ENCODE measurements at regions not wholly inside any gene's neighbourhood (a gene's known extent, or its start where the extent isn't known, plus 50 kb on each side); places are given as distances from the start of the nearest gene placed in this dataset.

DNA sequence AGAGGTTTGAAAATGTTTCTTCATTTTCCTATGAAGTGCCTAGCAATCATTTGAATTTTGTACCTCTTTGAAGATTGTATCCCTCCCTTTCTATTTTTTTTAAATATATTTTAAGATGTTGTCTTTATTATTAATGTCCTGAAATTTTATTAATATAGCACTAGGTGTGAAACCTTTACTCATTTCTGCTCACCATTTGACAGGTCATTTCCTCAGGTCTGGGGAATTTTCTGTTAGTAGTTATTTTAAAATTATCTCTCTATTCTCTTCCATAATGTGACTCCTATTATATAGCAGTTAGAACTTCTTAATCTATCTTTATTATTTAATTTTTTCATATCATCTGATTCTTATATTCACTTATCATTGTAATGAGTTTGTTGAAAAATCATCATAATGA lies 1038.6 kb upstream of the SLC39A10 start:
- ChIA-PET CTCF (no interaction called here), POLR2A (ENCODE audit: low non-redundant PET) (no interaction called here)
- H3K27ac ChIP-seq (ENCODE audit: low read depth, low read length, poor library complexity, severe bottlenecking): no peak overlapping the region
- no peaks in the 10 kb centered on the region for H3K4me1 ChIP-seq (ENCODE audit: insufficient read depth, low read length, poor library complexity, severe bottlenecking)
- no peak overlapping the region for H3K4me3 ChIP-seq (ENCODE audit: low read depth, low read length, poor library complexity, severe bottlenecking)
- DNase-seq (ENCODE audit: low spot score): no peak
- intact Hi-C loops (cut with micrococcal nuclease; ENCODE audit: unreplicated experiment): no loop called here
- no peaks in the 10 kb centered on the region for H3K27me3 ChIP-seq (replicated peaks; ENCODE audit: insufficient read depth, low read depth, low read length, poor library complexity)
- BruUV-seq (replicated peaks): no TSS peak
- TF ChIP-seq, protein P1, sequence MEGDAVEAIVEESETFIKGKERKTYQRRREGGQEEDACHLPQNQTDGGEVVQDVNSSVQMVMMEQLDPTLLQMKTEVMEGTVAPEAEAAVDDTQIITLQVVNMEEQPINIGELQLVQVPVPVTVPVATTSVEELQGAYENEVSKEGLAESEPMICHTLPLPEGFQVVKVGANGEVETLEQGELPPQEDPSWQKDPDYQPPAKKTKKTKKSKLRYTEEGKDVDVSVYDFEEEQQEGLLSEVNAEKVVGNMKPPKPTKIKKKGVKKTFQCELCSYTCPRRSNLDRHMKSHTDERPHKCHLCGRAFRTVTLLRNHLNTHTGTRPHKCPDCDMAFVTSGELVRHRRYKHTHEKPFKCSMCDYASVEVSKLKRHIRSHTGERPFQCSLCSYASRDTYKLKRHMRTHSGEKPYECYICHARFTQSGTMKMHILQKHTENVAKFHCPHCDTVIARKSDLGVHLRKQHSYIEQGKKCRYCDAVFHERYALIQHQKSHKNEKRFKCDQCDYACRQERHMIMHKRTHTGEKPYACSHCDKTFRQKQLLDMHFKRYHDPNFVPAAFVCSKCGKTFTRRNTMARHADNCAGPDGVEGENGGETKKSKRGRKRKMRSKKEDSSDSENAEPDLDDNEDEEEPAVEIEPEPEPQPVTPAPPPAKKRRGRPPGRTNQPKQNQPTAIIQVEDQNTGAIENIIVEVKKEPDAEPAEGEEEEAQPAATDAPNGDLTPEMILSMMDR (conservative IDR thresholded peaks at IDR 0.05; ENCODE audit: low read depth, low read length): no peak
- no peak for TF ChIP-seq EZH2 (IDR thresholded peaks at IDR 0.05; ENCODE audit: borderline replicate concordance, low read depth, low read length, poor library complexity, severe bottlenecking)
- H3K36me3 ChIP-seq (ENCODE audit: insufficient read depth, low read length, poor library complexity, severe bottlenecking): no peaks in the 10 kb centered on the region
- no peaks in the 10 kb centered on the region for H3K9me3 ChIP-seq (ENCODE audit: low read depth, low read length, poor library complexity, severe bottlenecking)

DNA sequence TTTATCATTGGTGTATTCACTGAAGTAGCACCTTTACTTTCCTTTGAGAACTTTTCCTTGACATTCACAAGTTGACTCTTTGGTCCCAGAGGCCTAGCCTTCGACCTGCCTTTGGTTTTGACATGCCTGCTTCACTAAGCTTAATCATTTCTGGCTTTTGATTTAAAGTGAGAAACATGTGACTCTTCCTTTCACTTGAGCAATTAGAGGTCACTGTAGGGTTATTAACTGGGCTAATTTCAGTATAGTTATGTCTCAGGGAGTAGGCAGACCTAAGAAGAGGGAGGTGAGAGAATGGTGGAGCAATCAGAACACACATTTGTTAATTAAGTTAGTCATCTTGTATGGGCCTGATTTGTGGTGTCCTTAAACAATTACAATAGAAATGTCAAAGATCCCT lies 1040.7 kb upstream of the SLC39A10 start:
- H3K4me1 ChIP-seq (ENCODE audit: insufficient read depth, low read length, poor library complexity, severe bottlenecking): no peaks in the 10 kb centered on the region
- no peak overlapping the region for H3K4me3 ChIP-seq (ENCODE audit: low read depth, low read length, poor library complexity, severe bottlenecking)
- DNase-seq (ENCODE audit: low spot score): no peak
- intact Hi-C loops (cut with micrococcal nuclease; ENCODE audit: unreplicated experiment): no loop called here
- H3K9me3 ChIP-seq (ENCODE audit: low read depth, low read length, poor library complexity, severe bottlenecking): no peaks in the 10 kb centered on the region
- H3K27ac ChIP-seq (ENCODE audit: low read depth, low read length, poor library complexity, severe bottlenecking): no peak overlapping the region
- no TSS peak for BruUV-seq (replicated peaks)
- H3K27me3 ChIP-seq (replicated peaks; ENCODE audit: insufficient read depth, low read depth, low read length, poor library complexity): no peaks in the 10 kb centered on the region
- ChIA-PET POLR2A (ENCODE audit: low non-redundant PET) (no interaction called here), CTCF (no interaction called here)
- TF ChIP-seq EZH2 (IDR thresholded peaks at IDR 0.05; ENCODE audit: borderline replicate concordance, low read depth, low read length, poor library complexity, severe bottlenecking): no peak
- TF ChIP-seq, protein P1 (conservative IDR thresholded peaks at IDR 0.05; ENCODE audit: low read depth, low read length): no peak
- H3K36me3 ChIP-seq (ENCODE audit: insufficient read depth, low read length, poor library complexity, severe bottlenecking): no peaks in the 10 kb centered on the region

DNA sequence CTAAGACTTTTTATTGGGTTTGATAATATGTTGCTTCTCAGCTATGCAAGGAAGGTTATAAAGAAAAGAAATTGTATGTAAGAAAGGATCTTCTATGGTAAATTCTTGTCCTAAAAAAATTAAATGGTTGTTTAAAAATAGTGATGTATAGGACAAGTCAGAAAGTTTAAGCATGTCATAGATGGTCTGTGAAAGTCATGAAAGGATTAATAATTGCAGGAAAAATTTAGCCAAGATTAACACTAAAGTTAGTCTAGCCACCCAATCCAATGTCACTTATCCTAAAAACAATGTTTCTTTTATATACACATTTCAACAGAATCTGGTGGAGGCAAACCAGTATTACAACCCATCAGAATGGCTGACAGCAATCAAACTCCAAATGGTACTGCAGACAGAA lies 1046.7 kb upstream of the SLC39A10 start:
- no peaks in the 10 kb centered on the region for H3K27me3 ChIP-seq (replicated peaks; ENCODE audit: insufficient read depth, low read depth, low read length, poor library complexity)
- TF ChIP-seq, protein P1 (conservative IDR thresholded peaks at IDR 0.05; ENCODE audit: low read depth, low read length): no peak
- no peak for TF ChIP-seq EZH2 (IDR thresholded peaks at IDR 0.05; ENCODE audit: borderline replicate concordance, low read depth, low read length, poor library complexity, severe bottlenecking)
- H3K27ac ChIP-seq (ENCODE audit: low read depth, low read length, poor library complexity, severe bottlenecking): no peak overlapping the region
- no peak for DNase-seq (ENCODE audit: low spot score)
- CTCF ChIA-PET: no interaction called here
- H3K36me3 ChIP-seq (ENCODE audit: insufficient read depth, low read length, poor library complexity, severe bottlenecking): no peaks in the 10 kb centered on the region
- intact Hi-C loops (cut with micrococcal nuclease; ENCODE audit: unreplicated experiment): no loop called here
- no peak overlapping the region for H3K4me3 ChIP-seq (ENCODE audit: low read depth, low read length, poor library complexity, severe bottlenecking)
- POLR2A ChIA-PET (ENCODE audit: low non-redundant PET): no interaction called here
- BruUV-seq (replicated peaks): no TSS peak
- H3K4me1 ChIP-seq (ENCODE audit: insufficient read depth, low read length, poor library complexity, severe bottlenecking): no peaks in the 10 kb centered on the region
- H3K9me3 ChIP-seq (ENCODE audit: low read depth, low read length, poor library complexity, severe bottlenecking): peaks cover 18% of the 10 kb centered on the region
